ENCODE measurements at regions not wholly inside any gene's neighbourhood (a gene's known extent, or its start where the extent isn't known, plus 50 kb on each side); places are given as distances from the start of the nearest gene placed in this dataset.

GRCh38 chr10:29923416-29923965 lies 135.9 kb downstream of the JCAD start:
- Histone ChIP-seq H3K4me2 (ENCODE audit: low read length) (no peak overlapping the region), H3F3A (ENCODE audit: low read length, unreplicated experiment) (no peaks in the 10 kb centered on the region), H3K36me3 (ENCODE audit: low read depth, low read length) (no peaks in the 10 kb centered on the region), H4K20me1 (ENCODE audit: low read length) (no peaks in the 10 kb centered on the region), H3K9me3 (ENCODE audit: low read length) (no peaks in the 10 kb centered on the region), H3K9me2 (replicated peaks; ENCODE audit: low read length) (no peaks in the 10 kb centered on the region), H3K27ac (ENCODE audit: low read length) (no peak overlapping the region), H2AFZ (ENCODE audit: low read length) (no peak overlapping the region), H3K79me2 (ENCODE audit: low read length) (no peaks in the 10 kb centered on the region), H3K9ac (ENCODE audit: low read length) (no peak overlapping the region), H3K27me3 (ENCODE audit: low read length) (no peaks in the 10 kb centered on the region), H3K4me3 (ENCODE audit: low read length) (no peak overlapping the region), H3K4me1 (ENCODE audit: insufficient read depth, low read length) (no peaks in the 10 kb centered on the region)
- POLR2A ChIA-PET (ENCODE audit: unreplicated experiment): no interaction called here
- intact Hi-C loops (cut with micrococcal nuclease): no loop called here
- no TSS peak for BruUV-seq (replicated peaks)
- CTCF ChIA-PET: no interaction called here
- ATAC-seq: no peak
- no peak for TF ChIP-seq CTCF (conservative IDR thresholded peaks at IDR 0.05; ENCODE audit: low read depth, low read length)
- no peak for TF ChIP-seq EZH2 (IDR thresholded peaks at IDR 0.05; ENCODE audit: low read length, unreplicated experiment)
- no peak for TF ChIP-seq EZH2phosphoT487 (IDR thresholded peaks at IDR 0.05; ENCODE audit: borderline replicate concordance, low read length)
- no peak for DNase-seq

- no peaks in the 10 kb centered on the region for H3K9me2 ChIP-seq (replicated peaks; ENCODE audit: low read length)
- no peak for DNase-seq
- CTCF ChIA-PET: no interaction called here
- TF ChIP-seq CTCF (conservative IDR thresholded peaks at IDR 0.05; ENCODE audit: low read depth, low read length) (no peak), EZH2 (IDR thresholded peaks at IDR 0.05; ENCODE audit: low read length, unreplicated experiment) (no peak), EZH2phosphoT487 (IDR thresholded peaks at IDR 0.05; ENCODE audit: borderline replicate concordance, low read length) (no peak)
- H3K4me1 ChIP-seq (ENCODE audit: insufficient read depth, low read length): no peaks in the 10 kb centered on the region
- no peaks in the 10 kb centered on the region for H4K20me1 ChIP-seq (ENCODE audit: low read length)
- H3K27ac ChIP-seq (ENCODE audit: low read length): no peak overlapping the region
- no peak overlapping the region for H3K4me3 ChIP-seq (ENCODE audit: low read length)
- H3K9me3 ChIP-seq (ENCODE audit: low read length): no peaks in the 10 kb centered on the region
- intact Hi-C loops (cut with micrococcal nuclease): no loop called here
- H3K79me2 ChIP-seq (ENCODE audit: low read length): no peaks in the 10 kb centered on the region
- no TSS peak for BruUV-seq (replicated peaks)
- ATAC-seq: no peak
- no peak overlapping the region for H3K4me2 ChIP-seq (ENCODE audit: low read length)
- H2AFZ ChIP-seq (ENCODE audit: low read length): no peak overlapping the region
- H3K27me3 ChIP-seq (ENCODE audit: low read length): no peaks in the 10 kb centered on the region
- H3F3A ChIP-seq (ENCODE audit: low read length, unreplicated experiment): no peaks in the 10 kb centered on the region
- H3K36me3 ChIP-seq (ENCODE audit: low read depth, low read length): no peaks in the 10 kb centered on the region
- H3K9ac ChIP-seq (ENCODE audit: low read length): no peak overlapping the region
- POLR2A ChIA-PET (ENCODE audit: unreplicated experiment): no interaction called here
These were observed 136.5 kb downstream of the JCAD start for GRCh38 chr10:29922892-29923291.

GRCh38 chr10:29922226-29922625 lies 137.2 kb downstream of the JCAD start:
- ChIA-PET CTCF (no interaction called here), POLR2A (ENCODE audit: unreplicated experiment) (no interaction called here)
- DNase-seq: no peak
- no peak overlapping the region for H3K4me3 ChIP-seq (ENCODE audit: low read length)
- H2AFZ ChIP-seq (ENCODE audit: low read length): no peak overlapping the region
- H3F3A ChIP-seq (ENCODE audit: low read length, unreplicated experiment): no peaks in the 10 kb centered on the region
- TF ChIP-seq EZH2 (IDR thresholded peaks at IDR 0.05; ENCODE audit: low read length, unreplicated experiment) (no peak), EZH2phosphoT487 (IDR thresholded peaks at IDR 0.05; ENCODE audit: borderline replicate concordance, low read length) (no peak), CTCF (conservative IDR thresholded peaks at IDR 0.05; ENCODE audit: low read depth, low read length) (no peak)
- intact Hi-C loops (cut with micrococcal nuclease): no loop called here
- H3K4me1 ChIP-seq (ENCODE audit: insufficient read depth, low read length): no peaks in the 10 kb centered on the region
- no peaks in the 10 kb centered on the region for H3K27me3 ChIP-seq (ENCODE audit: low read length)
- H3K9me2 ChIP-seq (replicated peaks; ENCODE audit: low read length): no peaks in the 10 kb centered on the region
- BruUV-seq (replicated peaks): no TSS peak
- no peaks in the 10 kb centered on the region for H4K20me1 ChIP-seq (ENCODE audit: low read length)
- no peak overlapping the region for H3K9ac ChIP-seq (ENCODE audit: low read length)
- no peaks in the 10 kb centered on the region for H3K79me2 ChIP-seq (ENCODE audit: low read length)
- no peak for ATAC-seq
- H3K9me3 ChIP-seq (ENCODE audit: low read length): no peaks in the 10 kb centered on the region
- H3K27ac ChIP-seq (ENCODE audit: low read length): no peak overlapping the region
- H3K4me2 ChIP-seq (ENCODE audit: low read length): no peak overlapping the region
- no peaks in the 10 kb centered on the region for H3K36me3 ChIP-seq (ENCODE audit: low read depth, low read length)
